WI38 (cell line): ENCODE measurements at regions not wholly inside any gene's neighbourhood (a gene's known extent, or its start where the extent isn't known, plus 50 kb on each side); places are given as distances from the start of the nearest gene placed in this dataset.

ENCODE experiments used
- H3K4me3 ChIP-seq: 2 replicates; pipeline ENCODE4 v1.5.1; 2011; ENCODE audit warnings: low read depth, mild to moderate bottlenecking, control low read depth, low read length
- CTCF ChIP-seq: IDR thresholded peaks from 2 replicates; pipeline ENCODE4 v1.5.1; 2012; ENCODE audit warnings: low read depth, mild to moderate bottlenecking, control low read depth, low read length

DNA sequence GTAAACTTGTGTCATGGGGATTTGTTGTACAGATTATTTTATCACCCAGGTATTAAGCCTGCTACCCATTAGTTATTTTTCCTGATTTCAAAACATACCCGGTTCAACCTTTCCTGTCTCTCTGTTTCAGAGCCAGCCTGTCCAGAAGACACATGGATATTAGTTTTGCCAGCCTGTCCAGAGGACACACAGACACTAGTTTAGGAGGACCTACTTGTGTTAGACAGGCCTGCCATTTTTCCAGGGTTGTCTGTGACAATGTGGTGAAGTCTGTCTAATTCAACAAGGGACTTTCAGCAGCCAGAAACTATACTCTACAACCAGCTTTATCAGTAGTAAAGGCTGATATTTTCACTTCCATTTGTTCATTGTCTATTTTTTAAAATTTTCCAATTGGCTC lies 56.1 kb upstream of the DCC start:
- no peak for TF ChIP-seq CTCF

GRCh38 chr18:52286675-52287074 lies 53.3 kb upstream of the DCC start:
- no peak overlapping the region for H3K4me3 ChIP-seq
- no peak for TF ChIP-seq CTCF

More for the DNA sequence above, 56.1 kb upstream of the DCC start:
- no peak overlapping the region for H3K4me3 ChIP-seq

- H3K4me3 ChIP-seq: no peak overlapping the region
- no peak for TF ChIP-seq CTCF
These were observed 52.8 kb upstream of the DCC start for GRCh38 chr18:52287151-52287550.

- no peak overlapping the region for H3K4me3 ChIP-seq
- TF ChIP-seq CTCF: no peak
These were observed 51.5 kb upstream of the DCC start for GRCh38 chr18:52288403-52289004.

GRCh38 chr18:52289392-52289791 lies 50.6 kb upstream of the DCC start:
- no peak overlapping the region for H3K4me3 ChIP-seq
- no peak for TF ChIP-seq CTCF
